GDM1 (cell line): ENCODE measurements at regions not wholly inside any gene's neighbourhood (a gene's known extent, or its start where the extent isn't known, plus 50 kb on each side); places are given as distances from the start of the nearest gene placed in this dataset.

Experiments used
- DNase-seq: peaks from one replicate; lab custom pipeline; 2025; lab: John Stamatoyannopoulos, UW

- no peak for DNase-seq
Observed at GRCh38 chr7:12074889-12075288, 136.2 kb upstream of the TMEM106B start.

DNA sequence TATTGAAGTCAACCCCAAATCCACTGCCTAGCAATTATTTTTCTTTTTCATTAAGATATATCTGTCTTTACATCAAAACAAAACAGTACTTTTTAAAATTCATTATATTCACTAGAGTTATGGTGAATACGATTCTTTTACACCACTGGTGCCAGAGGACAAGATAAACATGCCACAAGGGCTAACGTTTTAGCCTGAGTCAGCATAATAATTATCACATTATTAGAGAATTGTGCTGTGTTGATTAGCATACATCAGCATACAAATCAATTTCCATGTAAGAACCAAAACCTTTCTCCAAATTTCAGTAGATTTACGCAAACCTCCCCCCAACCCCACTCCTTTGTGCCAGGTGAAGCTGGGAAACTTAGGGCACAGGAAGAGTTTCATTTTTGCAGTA lies 131.1 kb upstream of the TMEM106B start:
- no peak for DNase-seq

DNA sequence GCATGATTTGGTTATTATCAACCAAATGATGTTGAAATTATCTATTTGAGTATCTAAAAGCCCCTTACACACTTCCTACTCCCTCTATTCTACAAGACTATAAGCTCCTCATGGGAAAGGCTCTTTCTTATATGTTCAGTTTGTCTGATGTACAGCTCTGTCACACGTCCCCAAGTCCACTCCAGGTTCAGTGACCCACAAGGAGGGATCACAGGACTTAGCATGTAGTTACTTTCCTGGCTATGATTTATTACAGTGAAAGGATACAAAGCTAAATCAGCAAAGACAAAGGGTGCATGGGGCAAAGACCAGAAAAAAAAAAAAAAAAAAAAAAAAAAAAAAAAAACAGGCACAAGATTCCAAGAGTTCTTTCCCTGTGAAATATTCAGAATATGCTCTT lies 125.6 kb upstream of the TMEM106B start:
- no peak for DNase-seq

DNA sequence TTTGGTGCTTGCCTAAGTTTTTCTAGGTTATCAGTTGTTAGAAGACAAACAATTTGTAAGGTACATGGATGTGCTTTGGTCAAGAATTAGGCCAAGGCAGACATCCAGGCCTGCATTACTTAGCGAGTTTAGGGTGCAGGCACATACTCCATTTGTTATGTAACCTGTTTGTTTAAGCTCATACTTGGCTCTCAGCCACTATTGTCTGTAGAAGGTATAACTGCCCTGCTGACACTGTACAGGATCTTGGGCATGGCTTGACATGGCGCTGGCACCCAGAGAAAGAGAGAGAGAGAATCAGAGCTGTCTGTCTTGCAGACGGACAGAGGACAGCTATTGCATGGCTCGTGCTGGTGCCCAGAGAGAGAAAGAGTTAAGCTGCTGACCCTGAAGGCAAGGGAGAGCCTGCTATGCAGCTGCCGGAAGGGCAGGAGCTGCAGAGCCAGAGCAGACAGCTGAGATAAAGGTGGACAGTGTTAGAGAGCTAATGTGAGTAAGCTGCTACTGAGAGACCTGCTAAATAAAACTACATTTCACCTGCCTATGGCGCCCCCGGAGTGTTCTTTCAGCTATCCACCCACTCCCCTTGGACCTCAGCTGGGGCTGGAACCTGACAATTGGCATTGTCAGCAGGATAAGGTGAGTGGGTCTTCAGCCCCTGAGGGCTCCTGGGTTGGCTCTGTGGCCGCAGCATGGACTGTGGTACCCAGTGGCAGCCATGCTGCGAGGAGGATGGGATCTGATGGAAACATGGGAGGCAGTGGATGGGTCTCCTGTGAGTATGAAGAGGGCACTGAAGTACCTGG lies 120.9 kb upstream of the TMEM106B start:
- DNase-seq: no peak

DNA sequence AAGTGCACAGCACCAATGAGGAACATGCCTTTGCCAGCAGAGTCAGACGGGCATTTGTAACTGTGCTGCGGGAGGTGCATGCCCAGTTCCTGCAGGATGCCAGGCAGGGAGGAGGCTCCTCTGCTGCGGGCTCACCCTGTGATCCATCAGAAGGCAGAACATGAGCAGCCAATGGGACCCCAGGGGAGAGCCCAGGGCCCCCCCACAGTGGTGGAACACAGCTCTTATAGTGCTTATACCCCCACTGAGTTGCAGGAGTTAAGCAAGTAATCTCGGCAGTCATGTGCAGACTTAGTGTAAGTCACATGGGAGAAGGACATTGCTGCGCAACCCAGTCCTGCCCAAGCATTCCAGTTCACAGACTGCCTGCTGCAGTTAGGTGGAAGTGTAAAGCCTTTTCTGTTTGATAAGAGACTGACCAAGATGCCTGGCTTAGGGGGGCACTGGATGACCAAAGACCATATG lies 120.3 kb upstream of the TMEM106B start:
- no peak for DNase-seq

DNA sequence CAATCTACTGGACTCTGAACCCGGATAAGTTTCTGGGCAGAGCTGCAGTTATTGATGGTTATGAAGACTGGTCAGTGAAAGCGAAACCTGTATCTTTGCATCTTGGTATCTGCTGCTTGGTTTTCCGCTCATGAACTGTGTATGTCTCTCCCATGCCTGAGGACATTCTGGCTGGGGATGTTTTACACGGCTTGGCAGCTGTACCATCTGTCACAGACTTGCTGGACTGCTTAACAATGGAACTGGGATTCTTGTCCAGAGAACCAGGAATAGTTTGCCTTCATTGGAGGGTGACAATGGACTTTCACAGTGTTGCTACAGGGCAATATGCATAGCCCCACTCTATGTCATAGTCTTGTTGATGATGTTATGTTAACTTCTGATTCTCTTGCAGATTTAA lies 119.9 kb upstream of the TMEM106B start:
- DNase-seq: no peak

DNA sequence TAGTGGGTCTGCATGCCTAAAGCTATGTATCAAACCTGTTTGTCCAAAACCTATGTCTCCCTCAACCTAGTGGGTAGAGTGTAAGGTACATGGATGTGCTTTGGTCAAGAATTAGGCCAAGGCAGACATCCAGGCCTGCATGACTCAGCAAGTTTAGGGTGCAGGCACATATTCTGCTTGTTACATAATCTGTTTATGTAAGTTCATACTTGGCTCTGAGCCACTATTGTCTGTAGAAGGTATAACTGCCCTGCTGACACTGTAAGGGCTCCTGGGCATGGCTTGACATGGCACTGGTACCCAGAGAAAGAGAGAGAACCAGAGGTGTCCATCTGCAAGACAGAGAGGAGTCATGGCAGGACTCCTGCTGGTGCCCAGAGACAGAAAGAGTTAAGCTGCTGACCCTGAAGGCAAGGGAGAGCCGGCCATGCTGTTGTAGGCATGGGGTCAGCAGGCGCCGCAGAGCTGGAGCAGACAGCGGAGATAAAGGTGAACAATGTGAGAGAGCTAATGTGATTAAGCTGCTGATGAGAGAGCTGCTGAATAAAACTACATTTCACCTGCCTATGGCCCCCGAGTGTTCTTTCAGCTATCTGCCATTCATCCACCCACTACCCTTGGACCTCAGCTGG lies 118.5 kb upstream of the TMEM106B start:
- DNase-seq: no peak

DNA sequence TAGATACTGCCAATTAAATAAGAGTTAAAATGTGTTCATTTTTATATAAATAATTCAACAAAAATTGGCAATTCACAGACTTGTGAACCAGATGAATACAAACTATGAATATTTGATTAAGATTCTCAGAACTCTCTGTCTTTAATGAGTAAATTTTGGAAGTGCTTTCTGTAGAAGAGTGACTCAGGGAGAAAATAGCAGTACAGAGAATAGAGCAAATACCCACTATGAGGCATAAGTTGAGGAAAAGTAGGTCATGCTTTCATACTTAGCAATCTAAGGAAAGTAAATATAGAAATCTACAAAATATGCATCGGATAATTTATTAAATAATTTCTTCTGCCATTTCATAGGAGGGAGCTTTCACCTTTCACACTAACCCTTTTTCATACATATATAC lies 117.7 kb upstream of the TMEM106B start:
- no peak for DNase-seq

GRCh38 chr7:12094365-12094921 lies 116.7 kb upstream of the TMEM106B start:
- DNase-seq: no peak

GRCh38 chr7:12102126-12102525 lies 109.0 kb upstream of the TMEM106B start:
- DNase-seq: no peak

- DNase-seq: no peak
Observed at GRCh38 chr7:12102527-12102926, 108.6 kb upstream of the TMEM106B start.

DNA sequence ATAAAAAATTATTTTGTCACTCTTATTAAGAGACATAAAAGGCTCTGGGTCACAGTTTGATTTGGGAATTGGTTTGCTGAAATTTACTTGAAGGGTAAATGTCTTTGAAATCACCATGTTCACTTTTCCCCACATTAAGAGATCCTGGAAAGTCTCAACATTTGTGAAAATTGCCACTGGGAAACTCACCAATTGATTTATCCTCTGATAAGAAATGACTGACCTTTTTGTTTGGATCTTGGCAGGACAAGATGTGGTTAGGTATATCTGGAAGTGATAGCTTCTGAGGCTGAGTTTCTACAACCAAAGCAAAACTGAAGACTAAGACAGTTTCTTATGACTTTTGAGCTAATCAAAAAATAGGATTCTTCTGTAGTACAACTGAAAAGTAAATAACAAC lies 107.1 kb upstream of the TMEM106B start:
- no peak for DNase-seq

GRCh38 chr7:12107381-12107780 lies 103.7 kb upstream of the TMEM106B start:
- DNase-seq: no peak

DNA sequence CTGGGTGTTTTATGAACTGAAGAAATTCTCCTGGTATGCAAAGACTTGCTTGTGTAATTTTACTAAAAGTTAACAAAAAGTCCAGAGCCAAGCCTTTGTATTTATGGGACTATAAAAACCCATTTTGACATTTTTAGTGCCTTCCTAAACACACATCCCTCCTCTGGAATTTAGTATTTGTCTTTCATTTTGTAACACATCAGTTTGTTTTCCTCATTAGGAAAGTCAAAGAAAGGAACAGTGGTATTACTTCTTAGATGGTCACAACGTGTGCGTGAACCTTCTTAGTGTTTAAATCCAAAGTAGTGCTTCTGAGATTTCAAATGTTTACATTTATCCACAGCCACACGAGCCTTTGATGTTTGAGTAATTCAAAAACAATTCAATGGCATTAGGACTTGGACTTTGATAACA lies 103.2 kb upstream of the TMEM106B start:
- DNase-seq: no peak

DNA sequence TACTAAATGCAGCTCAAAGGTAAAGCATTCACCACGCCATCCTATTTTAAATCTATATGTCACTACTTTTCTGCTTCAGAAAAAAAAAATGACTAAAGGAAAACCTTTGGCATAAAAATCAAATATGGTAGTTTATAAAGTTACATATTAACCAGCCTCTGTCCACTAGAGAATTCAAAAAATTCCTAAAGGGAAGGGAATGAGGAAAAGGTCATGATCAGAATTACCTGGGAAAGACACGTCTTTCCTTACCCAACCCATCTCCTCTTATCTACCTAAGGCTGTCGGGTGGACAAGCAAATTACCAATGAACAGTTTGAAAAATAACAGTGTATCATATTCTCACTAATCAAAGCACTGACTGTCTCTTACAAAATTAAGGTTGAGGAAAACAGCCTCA lies 100.7 kb upstream of the TMEM106B start:
- no peak for DNase-seq

- DNase-seq: no peak
Observed at GRCh38 chr7:12111422-12112405, 99.4 kb upstream of the TMEM106B start.

DNA sequence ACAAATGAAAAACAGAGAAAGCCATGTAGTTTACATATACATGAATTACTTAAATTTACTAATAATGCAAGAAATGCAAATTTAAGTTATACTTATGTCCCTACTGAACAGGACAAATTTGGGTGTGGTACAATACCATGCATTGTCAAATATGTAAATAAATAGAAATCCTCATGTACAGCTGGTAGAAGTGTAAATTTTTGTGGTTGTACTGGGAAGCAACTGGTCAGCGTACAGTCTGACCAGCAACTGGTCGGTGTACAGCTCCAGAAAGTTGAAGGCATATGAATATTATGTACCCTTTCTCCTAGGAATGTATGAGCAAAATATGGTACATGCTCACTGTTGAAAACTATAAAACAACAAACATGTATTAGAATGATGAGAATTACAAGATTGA lies 93.9 kb upstream of the TMEM106B start:
- no peak for DNase-seq

- no peak for DNase-seq
Observed at GRCh38 chr7:12119620-12120303, 91.3 kb upstream of the TMEM106B start.

DNA sequence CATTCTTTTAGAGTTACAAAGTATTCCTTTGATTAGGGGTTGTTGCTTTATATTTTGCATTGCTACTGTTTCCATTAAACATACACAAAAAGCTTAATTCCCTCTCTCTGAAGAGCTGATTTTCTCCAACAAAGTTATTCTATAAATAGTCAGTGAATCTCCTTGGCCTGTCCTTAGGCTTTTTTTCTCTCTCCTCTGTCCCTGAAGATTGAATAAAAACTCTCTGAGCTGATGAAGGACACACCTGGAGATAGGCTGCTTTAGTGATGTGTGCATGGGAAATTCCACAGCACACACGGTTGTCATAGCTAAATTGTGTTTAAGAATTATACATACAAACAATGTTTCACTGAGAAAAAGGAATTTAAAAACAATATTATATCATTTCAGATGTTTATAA lies 90.5 kb upstream of the TMEM106B start:
- no peak for DNase-seq

DNA sequence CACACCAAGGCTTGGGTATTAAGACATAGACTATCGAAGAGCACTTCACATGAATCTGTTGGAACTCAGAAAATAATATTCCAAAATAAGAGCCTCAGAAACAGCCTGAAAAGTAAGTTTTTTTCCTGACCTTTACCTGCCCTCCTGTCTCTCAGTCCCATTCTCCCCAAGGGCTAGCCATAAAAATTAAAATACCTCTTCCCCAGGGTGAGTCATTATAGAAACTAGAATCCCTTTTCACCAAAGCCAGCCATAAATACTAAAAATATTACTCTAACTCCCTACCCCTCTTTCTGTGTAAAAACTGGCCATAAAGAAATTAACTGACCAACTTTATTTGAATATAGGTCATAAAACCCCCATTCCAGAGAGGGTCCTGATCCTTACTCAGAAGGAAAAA lies 87.9 kb upstream of the TMEM106B start:
- no peak for DNase-seq

- DNase-seq: no peak
Observed at GRCh38 chr7:12124028-12124427, 87.1 kb upstream of the TMEM106B start.

DNA sequence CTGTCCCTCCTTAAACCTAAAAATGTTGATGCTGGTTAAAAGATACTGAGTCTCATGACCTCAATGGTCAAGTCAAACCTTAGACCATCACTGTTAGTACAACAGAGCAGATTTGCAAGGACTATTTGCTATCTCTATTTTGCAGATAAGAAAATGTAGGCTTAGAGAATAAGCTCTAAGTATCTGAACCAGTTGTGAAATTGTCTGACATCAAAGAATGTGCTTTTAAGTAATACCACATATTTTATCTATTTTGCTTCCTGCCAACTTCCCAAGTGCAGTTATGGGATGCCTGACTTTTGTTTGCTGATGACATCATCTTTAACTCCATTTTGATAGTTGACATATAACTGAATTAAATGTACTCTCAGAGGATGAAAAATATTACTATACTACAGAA lies 83.6 kb upstream of the TMEM106B start:
- DNase-seq: no peak
